HUES64 (cell line): ENCODE measurements at regions not wholly inside any gene's neighbourhood (a gene's known extent, or its start where the extent isn't known, plus 50 kb on each side); places are given as distances from the start of the nearest gene placed in this dataset.

ENCODE experiments used
- H3K27ac ChIP-seq: 2 replicates; pipeline ENCODE4 v1.7.0; 2013; ENCODE audit warnings: low read depth, low read length, inconsistent platforms
- H3K27me3 ChIP-seq: 2 replicates; pipeline ENCODE4 v1.6.1; 2013; ENCODE audit warnings: mild to moderate bottlenecking, low read length; ENCODE audit not compliant: insufficient read depth
- H3K36me3 ChIP-seq: 2 replicates; pipeline ENCODE4 v1.6.1; 2013; ENCODE audit warnings: mild to moderate bottlenecking, low read length; ENCODE audit not compliant: insufficient read depth
- H3K4me1 ChIP-seq: 2 replicates; pipeline ENCODE4 v1.6.1; 2013; ENCODE audit warnings: mild to moderate bottlenecking, low read length, moderate library complexity; ENCODE audit not compliant: insufficient read depth
- H3K4me3 ChIP-seq: 2 replicates; pipeline ENCODE4 v1.5.1; 2013; ENCODE audit warnings: mild to moderate bottlenecking, low read length, moderate library complexity
- H3K9ac ChIP-seq: 2 replicates; pipeline ENCODE4 v1.6.1; 2013; ENCODE audit warnings: mild to moderate bottlenecking, low read depth, low read length
- H3K9me3 ChIP-seq: 2 replicates; pipeline ENCODE4 v1.6.1; 2013; ENCODE audit warnings: low read depth, low read length; ENCODE audit not compliant: insufficient read depth
- WGBS: fragments of 150-250, 120-280 bp; methylation state at CpG from one replicate; pipeline ENCODE4 v1.1.7; 2013; ENCODE audit warnings: missing lambda C conversion rate; 5-methylcytosine and 5-hydroxymethylcytosine counted together

- Histone ChIP-seq H3K27ac (no peak overlapping the region), H3K27me3 (no peaks in the 10 kb centered on the region), H3K4me3 (no peak overlapping the region), H3K36me3 (no peaks in the 10 kb centered on the region), H3K9me3 (no peaks in the 10 kb centered on the region), H3K9ac (no peak overlapping the region), H3K4me1 (no peaks in the 10 kb centered on the region)
- 92% methylated on average over 7 of the region's 8 CpGs for WGBS
Observed at GRCh38 chr22:44557064-44557748, 59.2 kb upstream of the RTL6 start.

GRCh38 chr22:44555597-44555996 is 57.6 kb upstream of the RTL6 start:
- Histone ChIP-seq H3K4me3 (no peak overlapping the region), H3K27me3 (no peaks in the 10 kb centered on the region)
- WGBS: 91% methylated on average over 2 of the region's 2 CpGs

DNA sequence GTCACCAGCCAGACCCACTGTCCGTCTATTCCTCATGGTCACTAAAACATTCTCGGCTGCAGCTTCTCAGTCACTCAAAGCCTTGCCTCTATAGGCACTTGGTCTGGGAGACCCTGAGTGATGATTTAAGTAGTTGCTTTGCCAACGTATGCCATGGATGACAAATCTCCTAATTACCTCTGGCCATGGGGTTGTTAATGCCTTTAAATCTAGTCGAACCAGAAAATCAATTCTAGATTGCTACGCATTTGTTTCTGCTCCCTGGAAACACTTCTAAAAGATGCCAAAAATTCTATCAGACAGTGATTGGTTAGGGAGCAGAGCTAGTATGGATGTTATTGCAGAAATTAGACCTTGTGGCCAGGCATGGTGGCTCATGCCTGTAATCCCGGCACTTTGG is 57.0 kb upstream of the RTL6 start:
- WGBS: 90% methylated on average over 6 of the region's 6 CpGs
- H3K36me3 ChIP-seq: no peaks in the 10 kb centered on the region

More at GRCh38 chr22:44555597-44555996, 57.6 kb upstream of the RTL6 start:
- no peaks in the 10 kb centered on the region for H3K4me1 ChIP-seq
- H3K36me3 ChIP-seq: no peaks in the 10 kb centered on the region
- no peak overlapping the region for H3K9ac ChIP-seq
- H3K9me3 ChIP-seq: no peaks in the 10 kb centered on the region
- H3K27ac ChIP-seq: no peak overlapping the region

GRCh38 chr22:44554411-44554810 is 56.4 kb upstream of the RTL6 start:
- Histone ChIP-seq H3K27ac (no peak overlapping the region), H3K4me3 (no peak overlapping the region), H3K9me3 (no peaks in the 10 kb centered on the region), H3K9ac (no peak overlapping the region), H3K36me3 (no peaks in the 10 kb centered on the region), H3K27me3 (no peaks in the 10 kb centered on the region), H3K4me1 (no peaks in the 10 kb centered on the region)
- 90% methylated on average over 7 of the region's 7 CpGs for WGBS

More for the DNA sequence above, 57.0 kb upstream of the RTL6 start:
- Histone ChIP-seq H3K27ac (no peak overlapping the region), H3K4me3 (no peak overlapping the region), H3K9me3 (no peaks in the 10 kb centered on the region), H3K9ac (no peak overlapping the region), H3K4me1 (no peaks in the 10 kb centered on the region), H3K27me3 (no peaks in the 10 kb centered on the region)

DNA sequence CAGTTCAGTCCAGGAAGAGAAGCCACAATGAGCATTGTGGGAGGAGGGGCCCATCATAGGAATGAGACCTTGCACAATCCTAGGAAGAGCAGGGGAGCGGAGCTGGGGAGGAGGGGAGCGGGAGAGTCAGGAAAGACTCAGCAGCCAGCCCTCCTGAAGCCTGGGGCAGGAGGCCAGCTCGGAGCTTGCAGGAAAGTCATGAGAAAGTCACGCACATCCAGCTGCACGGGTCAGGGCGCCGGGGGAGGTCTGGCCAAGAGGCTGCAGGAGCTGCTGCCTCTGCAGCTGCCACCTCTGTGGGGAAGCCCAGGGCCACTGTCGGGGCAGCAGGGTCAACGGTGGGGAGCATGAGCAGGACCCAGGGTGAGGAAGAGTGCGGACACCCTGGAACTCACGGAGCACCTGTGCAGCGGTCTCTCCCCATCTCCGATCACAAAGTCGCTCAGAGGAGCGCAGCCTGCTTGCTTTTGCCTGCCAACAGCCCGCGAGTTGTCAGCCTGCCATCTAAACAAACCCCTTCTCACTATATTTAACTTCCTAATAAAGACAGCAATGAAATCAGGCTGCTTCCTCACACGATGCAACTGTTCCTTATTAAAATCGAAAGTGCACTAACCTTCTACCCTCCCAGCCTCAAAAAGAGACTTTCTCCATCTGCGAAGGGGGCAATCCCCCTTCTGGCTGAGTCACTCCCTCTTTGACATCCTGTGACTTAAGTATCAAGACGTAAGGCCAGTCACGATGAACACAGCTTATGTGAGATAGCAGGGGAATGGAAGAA is 52.9 kb upstream of the RTL6 start:
- Histone ChIP-seq H3K9ac (no peak overlapping the region), H3K36me3 (no peaks in the 10 kb centered on the region), H3K9me3 (no peaks in the 10 kb centered on the region), H3K27me3 (no peaks in the 10 kb centered on the region), H3K4me3 (no peak overlapping the region), H3K27ac (no peak overlapping the region), H3K4me1 (no peaks in the 10 kb centered on the region)
- WGBS: 88% methylated on average over 22 of the region's 22 CpGs

DNA sequence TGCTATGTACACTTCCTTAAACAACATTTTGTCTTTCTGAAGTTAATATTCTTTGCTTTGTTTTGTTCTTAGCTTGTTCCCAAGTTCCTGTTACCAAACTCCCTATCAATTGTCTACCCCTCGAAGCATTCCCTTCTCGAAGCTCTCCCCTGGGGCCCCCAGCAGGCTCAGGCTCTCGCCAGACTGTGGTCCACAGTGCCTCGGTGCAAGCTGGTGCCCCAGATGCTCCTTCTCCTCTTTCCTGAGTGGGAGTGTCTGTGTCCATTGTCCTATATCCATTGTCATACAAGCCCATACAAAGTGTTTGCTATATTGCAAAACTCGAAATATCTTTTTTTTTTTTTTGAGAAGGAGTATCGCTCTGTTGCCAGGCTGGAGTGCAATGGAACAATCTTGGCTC is 51.7 kb upstream of the RTL6 start:
- H3K9ac ChIP-seq: no peak overlapping the region
- H3K4me3 ChIP-seq: no peak overlapping the region
- H3K9me3 ChIP-seq: no peaks in the 10 kb centered on the region
- no peaks in the 10 kb centered on the region for H3K27me3 ChIP-seq
- no peak overlapping the region for H3K27ac ChIP-seq
- H3K4me1 ChIP-seq: no peaks in the 10 kb centered on the region
- 88% methylated on average over 6 of the region's 6 CpGs for WGBS
- H3K36me3 ChIP-seq: no peaks in the 10 kb centered on the region

DNA sequence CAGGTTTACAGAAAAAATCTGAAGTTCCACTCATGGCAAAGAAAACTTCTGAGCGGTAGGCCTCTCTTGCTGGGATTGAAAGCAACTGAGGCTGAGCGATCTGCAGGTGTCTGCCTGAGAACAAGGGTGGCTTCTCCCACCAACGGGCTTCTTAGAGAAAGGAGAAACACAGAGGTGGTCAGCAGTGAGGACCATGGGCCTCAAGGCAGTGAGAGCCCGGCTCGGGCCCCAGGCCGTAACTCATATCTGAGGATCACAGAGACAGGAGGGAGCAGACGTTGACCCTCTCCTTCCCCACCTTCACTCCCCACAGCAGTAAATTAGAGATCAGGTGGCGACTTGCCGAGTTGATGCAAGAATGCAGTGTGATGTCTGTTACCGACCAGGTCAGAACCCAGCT is 50.9 kb upstream of the RTL6 start:
- Histone ChIP-seq H3K4me3 (no peak overlapping the region), H3K36me3 (no peaks in the 10 kb centered on the region), H3K9ac (no peak overlapping the region), H3K4me1 (no peaks in the 10 kb centered on the region), H3K27ac (no peak overlapping the region), H3K27me3 (no peaks in the 10 kb centered on the region), H3K9me3 (no peaks in the 10 kb centered on the region)
- 87% methylated on average over 10 of the region's 10 CpGs for WGBS
